NCI-H526 treated with DMSO at 0.1 percent for 48 hours (cell line): ENCODE measurements at regions not wholly inside any gene's neighbourhood (a gene's known extent, or its start where the extent isn't known, plus 50 kb on each side); places are given as distances from the start of the nearest gene placed in this dataset.
"Not testable (repeated sequence)": the region's sequence is repeated elsewhere in the genome, so short reads cannot be mapped to it uniquely, and the experiment has no call there.

ENCODE experiments used
- DNase-seq: peaks from one replicate; lab custom pipeline; 2025; lab: John Stamatoyannopoulos, UW

DNA sequence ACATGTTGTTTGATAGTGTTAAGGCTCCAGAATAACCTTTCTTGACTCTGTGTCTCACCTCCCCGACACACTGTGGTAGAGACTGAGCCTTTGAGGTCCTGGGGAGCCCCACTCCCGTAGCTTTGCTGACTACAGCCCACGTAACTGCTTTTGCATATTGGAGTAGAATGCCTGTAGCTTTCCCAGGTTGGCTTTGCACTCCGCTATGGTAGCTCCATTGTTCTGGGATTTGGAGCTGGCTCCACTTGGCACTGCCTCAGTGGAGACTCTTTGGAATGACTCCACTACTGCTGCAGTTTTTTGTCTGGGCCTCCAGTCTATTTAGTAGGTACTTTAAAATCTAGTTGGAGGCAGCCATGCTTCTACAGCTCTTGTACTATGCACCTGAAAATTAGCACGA lies 56.2 kb upstream of the ANXA1 start:
- no peak for DNase-seq

DNA sequence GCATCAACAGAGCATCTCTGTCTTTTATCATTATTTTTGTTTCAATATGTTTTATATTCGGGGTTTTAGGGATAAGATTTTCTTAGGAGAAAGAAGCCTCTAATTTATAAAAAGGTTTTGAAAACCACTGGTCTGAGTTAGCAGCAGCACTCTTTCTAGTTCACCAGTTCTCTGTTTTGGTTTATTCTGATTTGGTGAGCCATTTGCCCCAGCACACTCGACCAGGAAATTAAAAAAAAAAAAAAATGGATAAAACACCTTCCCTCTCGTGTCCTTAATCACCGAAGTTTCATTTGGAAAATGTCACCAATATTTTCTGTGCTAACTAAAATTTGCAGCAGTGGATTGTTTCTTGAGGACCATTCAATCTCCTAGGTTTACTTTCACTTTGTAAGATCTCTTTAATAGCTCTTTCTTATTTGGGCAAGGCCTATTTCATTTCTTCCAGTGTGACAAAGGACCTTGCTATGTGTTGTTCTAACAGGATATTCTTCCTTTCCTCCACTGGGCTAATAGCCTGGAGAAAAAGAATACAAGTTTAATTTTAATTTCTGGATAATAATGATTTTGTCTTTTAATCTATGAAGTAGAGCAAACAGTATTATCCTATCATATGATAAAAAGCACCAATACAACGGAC lies 57.8 kb upstream of the ANXA1 start:
- DNase-seq: no peak

DNA sequence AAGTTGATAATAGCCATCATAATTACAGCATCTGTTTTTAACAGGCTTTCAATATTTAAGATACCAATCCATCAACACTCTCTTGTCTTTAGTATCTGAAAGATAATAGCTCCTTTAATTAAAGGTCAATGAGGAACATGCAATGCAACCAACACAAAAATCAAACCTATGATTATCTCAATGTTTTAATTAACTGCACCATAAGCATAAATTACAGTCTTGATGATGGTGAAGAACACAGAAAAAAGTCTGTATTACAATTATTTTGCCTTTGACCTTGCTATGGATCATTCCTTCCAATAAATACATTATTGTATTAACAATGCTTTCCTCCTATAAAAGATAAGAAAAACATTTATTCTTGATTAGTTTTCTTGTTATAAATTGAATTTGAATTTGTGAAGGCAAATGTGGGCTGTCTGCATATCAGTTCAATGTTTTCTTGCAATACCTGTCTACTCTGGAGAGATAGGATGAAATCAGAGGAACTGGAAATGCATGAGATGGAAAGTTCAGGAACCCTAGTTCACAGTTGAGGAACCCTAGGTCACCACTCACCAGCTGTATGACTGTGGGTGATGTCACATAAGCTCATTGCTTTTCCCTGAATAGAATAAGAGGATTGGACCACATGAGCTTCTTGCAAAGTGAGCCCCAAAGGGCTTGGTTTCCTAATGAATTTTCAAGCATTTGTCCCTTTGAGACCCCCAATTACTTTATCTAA lies 58.5 kb upstream of the ANXA1 start:
- no peak for DNase-seq

DNA sequence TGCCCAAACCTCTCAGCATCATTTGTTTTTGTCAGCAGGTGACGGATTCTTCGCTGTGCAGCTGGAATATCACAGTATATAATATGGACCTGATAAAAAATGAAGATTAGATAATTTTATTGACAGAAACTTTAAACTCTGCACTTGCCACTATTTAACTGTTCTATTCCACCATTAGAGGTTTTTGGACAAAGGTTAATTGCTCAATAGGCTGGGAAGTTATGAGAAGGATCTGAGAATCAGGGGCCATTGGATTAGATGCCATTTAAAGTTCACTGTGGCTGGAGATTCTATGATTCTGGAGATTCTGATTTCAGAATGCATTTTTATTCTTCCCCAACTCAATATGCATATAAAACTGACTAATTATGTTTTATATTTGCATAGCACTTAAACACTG lies 59.8 kb upstream of the ANXA1 start:
- DNase-seq: no peak

DNA sequence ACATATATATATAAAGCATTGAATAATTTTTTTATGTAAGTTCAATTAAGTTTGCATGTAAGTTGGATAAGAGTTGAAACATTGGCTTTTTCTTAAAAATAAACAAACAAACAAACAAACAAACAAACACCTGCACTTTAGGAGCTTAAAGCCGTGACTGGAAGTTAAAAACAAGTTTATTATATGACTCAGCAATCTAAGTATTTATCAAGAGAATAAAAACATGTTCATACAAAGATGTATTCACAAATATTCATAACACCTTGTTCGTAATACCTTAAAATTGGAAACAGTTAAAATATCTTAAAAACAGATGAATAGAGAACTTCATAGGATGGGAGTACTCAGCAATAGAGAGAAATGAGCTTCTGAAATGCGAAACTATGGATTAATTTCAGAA lies 61.5 kb upstream of the ANXA1 start:
- DNase-seq: no peak

DNA sequence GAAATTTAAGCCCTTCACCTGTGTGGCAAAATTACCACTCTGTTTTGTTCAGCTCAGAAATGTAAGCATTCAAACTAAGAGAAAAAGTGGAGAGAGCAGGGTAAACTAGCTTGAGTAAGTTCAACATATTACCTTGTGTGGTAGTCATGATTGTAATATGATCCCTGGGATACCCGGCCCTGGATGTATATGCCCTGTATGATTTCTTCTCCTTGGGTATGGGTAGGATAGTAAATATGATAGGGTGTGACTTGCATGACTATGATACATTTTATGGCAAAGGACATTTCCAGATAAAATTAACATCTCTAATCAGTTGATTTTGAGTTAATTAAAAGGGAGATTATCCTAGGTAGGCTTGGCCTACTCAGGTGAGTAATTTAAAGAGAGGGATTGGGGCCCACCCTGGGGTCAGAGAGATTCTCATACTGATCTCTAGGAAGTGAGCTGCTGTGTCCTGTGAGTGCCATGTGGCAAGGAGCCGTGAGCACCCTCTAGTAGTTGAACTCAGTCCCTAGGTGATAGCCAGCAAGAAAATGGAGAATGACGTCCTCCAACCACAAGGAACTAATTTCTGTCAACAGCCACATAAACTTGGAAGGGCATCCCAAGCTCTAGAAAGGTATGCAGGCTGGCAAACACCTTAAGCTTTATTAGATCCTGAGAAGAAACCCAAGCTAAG lies 62.2 kb upstream of the ANXA1 start:
- no peak for DNase-seq

DNA sequence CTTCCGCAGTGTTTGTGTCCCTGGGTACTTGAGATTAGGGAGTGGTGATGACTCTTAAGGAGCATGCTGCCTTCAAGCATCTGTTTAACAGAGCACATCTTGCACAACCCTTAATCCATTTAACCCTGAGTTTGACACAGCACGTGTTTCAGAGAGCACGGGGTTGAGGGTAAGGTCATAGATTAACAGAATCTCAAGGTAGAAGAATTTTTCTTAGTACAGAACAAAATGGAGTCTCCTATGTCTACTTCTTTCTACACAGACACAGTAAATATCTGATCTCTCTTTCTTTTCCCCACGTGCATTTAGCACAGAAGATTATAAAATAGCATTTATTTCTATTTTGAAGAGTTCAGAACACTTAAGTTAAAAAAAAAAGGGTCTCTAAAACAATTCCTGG lies 63.8 kb upstream of the ANXA1 start:
- DNase-seq: not testable (repeated sequence)

DNA sequence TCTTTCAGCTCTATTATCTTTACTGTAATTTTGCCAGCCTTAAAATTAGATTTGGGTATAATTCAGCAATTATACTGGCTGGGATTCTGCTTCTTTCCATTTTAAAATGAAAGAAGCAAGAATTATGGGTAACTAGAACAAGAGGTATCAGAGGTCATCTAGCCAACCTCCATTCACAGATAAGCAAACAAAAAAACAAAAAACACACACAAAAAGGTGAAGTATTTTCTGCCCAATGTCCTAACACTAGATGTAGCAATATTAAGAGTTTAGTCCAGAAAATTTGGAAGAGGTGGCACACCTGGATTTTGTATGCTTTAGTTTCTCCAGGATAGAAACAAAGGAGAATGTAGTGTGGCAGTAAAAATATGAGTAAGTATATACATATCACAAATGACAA lies 68.1 kb upstream of the ANXA1 start:
- DNase-seq: no peak

DNA sequence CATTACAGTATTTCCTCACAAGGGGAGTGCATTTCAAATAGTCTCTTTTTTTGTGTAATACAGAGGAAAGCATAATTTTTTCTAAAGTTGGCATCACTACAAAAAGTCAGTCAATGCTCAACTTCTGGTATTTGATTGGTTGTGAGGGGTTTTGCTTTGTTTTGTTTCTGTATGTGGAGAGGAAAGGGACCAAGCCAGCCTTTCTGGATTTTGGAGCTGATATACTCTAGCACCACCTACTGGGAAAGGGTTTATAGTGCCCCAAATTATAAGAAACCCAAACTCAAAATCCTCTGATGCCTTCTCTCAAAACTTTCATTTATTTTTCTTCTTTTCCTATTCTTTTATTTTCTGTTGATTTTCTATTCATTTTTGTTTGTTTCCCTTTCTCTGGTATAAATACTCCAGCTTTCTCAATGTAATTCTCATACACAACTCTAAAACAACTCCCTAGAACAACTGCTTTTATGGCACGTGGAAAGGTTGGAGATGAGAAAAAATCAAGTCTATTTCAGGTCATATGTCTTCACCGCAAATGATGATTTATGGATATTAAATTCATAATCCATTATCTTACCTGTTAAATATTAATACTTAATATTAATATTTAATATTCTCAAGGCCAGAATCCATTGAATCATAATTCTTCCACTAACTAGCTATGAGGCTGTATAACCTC lies 69.5 kb upstream of the ANXA1 start:
- DNase-seq: peak; percentile 41

DNA sequence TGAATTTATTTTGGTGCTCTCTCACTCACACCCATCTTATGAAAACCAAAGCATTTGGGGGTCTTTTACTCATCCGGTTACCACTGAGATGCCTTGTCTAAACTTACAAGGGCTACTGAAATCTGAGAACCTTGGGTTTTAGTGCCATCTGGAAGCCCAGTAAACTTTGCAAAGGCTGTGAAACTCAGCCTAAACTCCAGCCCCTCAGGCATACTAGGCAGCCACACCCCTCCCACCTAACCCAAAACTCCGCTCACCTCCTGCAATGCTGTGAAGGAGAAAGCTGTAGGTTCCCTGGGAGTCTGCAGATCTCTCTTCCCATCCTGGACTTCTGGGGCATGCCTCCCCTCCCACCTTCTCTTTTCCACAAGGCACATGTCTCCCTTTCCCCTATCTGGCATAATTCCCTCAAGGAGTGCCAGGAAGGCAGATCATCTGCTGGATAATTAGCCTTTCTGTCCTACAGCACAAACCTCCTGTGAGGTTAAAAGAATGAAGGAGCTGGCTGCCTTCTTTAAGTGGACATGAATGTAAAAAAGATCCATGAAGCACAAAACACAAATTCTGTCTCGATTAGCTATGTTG lies 71.5 kb upstream of the ANXA1 start:
- no peak for DNase-seq

DNA sequence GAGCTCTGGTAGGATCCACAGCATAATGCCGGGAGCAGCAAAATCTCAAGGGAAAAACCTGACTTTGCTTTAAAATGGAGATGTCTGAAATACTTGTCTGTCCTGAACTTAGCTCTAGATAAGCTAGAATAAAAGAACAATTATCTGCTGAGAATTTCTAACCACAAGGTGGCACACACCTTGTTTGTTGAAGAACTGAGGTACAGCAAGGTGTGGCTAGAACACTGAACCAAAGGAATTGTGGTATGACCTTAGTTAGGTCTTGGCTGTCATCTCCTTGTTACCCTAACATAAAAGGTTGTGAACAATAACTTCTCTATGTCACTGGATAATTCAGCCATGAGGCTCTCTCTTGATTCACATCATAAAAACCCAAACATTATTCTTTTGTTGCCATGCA lies 72.3 kb upstream of the ANXA1 start:
- peak; percentile 23 for DNase-seq

DNA sequence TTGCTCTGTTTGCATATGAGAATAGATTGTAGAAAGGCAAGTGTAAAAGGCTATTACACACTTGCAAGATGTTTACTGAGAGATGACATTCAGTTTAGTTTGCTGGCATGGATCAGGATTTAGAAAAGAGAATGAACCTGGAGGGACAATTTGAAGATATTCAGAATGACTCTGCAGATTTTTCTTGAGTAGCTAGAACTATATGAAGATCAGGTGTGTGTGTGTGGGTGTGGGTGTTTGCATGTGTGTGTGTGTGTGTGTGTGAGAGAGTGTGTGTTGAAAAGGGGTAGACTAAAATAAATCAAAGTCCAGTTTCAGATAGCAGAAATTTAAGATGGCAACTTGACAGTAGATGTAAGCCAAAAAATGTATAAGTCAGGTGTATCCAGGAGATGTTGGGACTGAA lies 74.0 kb upstream of the ANXA1 start:
- DNase-seq: no peak

DNA sequence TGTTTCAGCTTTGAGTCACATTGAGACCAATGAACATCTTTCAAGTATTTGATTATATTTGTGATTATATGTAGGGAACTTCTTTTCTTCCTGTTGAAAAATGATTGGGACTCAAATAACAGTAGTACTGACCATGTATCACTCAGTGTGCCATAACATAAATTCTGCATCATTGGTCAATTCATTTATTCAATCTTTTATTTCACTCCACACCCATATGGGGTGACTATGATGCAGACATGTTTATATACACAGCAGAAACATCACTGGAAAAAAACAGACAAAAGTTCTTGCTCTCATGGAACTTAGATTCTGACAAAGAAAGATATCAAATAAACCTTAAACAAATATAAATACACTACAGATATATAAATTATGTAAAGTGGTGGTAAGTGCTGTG lies 74.7 kb upstream of the ANXA1 start:
- DNase-seq: no peak

DNA sequence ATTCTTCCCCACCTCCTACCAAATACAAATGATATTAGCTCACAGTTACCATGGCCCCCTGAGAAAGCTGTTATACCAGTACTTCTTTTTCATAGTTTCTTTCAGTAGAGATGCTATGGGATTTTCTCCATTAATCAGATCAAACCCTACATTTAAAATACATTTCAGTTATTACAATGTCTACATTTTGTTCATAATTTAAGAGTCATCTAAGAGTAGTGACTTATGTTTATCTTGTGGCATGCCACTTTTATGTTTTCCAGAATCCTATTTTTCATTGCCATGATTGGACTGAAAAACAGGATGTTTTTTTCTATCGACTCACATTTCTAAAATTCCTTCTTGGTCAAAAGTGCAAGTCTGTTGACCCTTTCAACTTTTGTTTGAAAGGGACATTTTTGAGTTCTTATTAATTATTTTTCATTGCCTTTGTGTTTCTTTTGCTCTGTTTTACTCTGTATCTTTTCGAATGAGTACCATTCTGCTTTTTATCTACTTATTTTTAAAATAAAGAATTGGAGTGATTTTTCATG lies 77.4 kb upstream of the ANXA1 start:
- DNase-seq: no peak

DNA sequence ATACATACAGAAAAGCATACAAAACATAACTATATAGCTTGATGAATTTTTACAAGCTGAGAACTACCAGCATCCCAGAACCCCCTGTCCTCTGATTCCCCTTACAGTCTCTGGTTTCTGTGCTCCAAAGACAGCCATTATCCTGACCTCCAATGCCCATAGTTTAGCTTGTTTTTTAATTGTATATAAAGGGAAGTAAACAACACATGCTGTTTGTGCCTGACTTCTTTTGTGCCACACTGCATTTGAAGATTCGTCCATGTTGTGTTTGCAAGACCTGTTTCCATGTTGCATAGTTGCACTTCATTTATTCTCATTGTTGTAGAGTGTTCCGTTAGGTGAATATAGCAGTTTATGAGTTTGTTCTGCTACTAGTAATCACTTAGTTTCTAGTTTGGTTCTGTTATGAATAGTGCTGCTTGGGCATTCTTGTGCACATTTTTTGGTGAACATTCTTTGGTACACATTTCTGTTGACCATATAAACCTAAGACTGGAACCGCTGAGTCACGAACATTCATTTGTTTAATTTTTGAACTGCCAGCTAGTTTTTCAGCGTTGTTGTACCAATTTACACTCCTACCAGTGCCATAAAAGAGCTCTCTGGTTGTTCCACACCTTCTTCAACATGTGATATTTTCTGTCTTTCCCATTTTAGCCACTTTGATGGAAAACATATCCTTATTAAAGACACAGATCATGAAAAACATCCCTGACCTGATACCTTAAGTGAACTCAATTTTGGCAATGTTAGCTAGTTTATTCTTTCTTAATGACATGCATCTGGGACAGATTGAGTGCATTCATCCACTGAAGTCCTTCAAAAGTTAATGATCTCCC lies 78.1 kb upstream of the ANXA1 start:
- DNase-seq: no peak

DNA sequence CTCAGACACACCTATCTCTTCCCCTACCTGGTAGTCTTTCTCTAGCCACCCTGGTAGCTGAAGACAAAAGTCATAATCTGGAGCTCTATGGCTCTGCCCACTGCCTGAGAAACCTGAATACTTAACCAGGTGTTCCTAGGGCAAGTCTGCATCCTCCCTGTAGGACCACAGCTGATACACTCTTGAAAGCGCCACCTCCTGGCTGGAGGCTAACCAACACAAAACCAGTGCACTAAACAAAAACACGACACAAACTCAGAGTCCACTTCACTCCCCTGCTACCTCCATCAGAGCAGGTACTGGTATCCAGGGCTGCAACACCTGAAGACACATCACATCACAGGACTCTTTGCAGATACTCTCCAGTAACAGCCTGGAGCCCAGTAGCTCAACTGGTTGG lies 84.6 kb upstream of the ANXA1 start:
- DNase-seq: no peak

DNA sequence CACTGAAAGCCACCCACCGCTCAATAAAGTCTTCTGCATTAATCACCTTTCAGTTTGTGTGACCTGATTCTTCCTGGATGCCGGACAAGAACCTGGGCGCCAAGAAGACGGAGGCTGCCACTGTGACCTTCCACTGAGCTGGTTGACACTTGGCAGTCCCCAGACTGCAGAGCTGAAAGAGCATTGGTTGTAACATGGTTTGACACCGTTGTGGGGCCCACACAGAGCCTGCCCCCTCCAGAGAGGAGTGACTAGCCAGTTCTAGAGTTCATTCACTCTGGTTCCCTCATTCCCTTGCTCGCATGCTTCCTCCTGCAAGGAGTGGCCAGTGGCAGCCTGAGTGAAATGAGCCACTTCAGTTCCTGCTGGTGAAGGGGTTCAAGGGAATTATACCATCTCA lies 86.2 kb upstream of the ANXA1 start:
- DNase-seq: no peak

DNA sequence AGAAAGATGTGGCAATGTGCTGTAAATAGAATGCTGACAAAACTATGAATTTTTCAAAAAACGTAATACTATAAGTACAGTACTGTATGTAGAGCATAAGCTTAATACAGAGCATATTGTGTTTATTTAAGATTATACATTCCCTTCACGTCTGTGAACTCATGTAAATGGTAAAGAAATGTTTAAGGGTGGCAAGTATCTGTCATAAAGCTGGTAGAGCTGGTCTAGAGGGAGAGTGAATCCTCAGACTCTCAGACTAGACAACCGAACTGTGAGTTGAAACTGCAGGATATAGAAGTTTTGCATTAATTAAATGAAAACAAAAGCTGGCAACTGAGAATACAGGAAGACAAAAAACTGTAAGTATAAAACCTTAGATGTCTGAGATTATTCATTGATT lies 87.3 kb upstream of the ANXA1 start:
- DNase-seq: no peak

DNA sequence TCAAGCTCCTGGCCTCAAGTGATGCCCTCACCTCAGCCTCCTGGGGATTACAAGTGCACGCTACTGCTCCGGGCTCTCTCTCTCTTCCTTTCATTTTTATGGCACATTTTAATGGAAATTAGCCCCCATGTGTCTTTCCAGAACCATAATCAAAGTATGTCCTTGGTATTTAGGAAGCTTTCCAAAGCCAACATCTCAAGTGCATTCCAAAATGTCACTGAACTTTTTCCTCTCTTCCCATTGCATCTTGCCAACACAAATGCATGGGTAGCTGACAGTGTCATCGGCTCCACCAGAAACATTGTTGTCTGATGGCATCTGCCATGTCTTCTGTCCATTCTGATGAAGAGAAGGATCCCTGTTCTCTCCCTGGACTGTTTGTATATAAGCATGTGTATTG lies 90.5 kb upstream of the ANXA1 start:
- DNase-seq: no peak

DNA sequence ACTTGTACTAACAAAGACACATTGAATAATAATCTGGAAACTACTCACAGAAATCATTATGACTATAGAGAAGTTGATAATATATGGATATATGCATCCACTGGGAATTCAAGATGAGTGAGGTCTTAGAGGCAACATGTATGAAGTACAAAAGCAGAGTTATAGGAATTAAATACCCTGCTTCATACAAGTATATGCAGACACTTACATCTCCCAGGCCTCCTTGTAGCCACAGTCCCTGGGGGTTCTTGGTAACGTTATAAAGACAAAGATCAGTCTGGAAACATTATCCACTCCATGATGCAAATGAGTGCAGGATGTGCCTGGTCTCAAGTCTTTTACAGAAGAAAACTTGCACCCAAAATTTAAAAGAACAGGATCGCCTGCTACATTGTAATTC lies 92.4 kb upstream of the ANXA1 start:
- DNase-seq: no peak

DNA sequence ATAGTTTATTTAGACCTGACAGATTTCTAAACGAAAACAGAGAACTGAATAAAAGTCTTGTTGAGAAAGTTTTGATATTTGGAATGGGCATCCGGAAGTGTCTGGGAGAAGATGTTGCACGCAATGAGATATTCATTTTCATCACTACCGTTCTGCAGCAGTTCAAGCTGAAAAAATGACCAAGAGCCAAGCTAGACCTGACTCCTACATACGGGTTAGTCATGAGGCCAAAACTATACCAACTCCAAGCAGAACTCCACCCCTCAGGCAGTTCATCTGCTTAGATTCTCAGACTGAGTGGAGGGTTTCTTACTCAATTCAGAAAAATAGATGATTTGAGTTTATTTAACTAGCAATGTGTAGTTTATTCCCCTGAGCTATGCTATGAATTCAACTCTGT lies 95.4 kb upstream of the ANXA1 start:
- no peak for DNase-seq
